ENCODE measurements at regions not wholly inside any gene's neighbourhood (a gene's known extent, or its start where the extent isn't known, plus 50 kb on each side); places are given as distances from the start of the nearest gene placed in this dataset.

- intact Hi-C loops (cut with DNase I) = no loop called here
- TF ChIP-seq EP300 (IDR thresholded peaks at IDR 0.05) (no peak), CTCF (IDR thresholded peaks at IDR 0.05) (no peak), POLR2A (IDR thresholded peaks at IDR 0.05) (no peak)
- no peaks in the 10 kb centered on the region for H3K9me3 ChIP-seq
Measured at GRCh38 chr2:82143343-82143742, 1838.8 kb upstream of the LRRTM1 start.

GRCh38 chr2:82139979-82140611 is 1835.5 kb upstream of the LRRTM1 start:
- H3K27me3 ChIP-seq = no peaks in the 10 kb centered on the region
- no peaks in the 10 kb centered on the region for H3K4me1 ChIP-seq (ENCODE audit: insufficient read depth)
- intact Hi-C loops (cut with DNase I) = no loop called here
- TF ChIP-seq EP300 (IDR thresholded peaks at IDR 0.05) (no peak), POLR2A (IDR thresholded peaks at IDR 0.05) (no peak), CTCF (IDR thresholded peaks at IDR 0.05) (no peak)
- H3K9me3 ChIP-seq = no peaks in the 10 kb centered on the region
- DNase-seq = no peak
- H3K4me3 ChIP-seq = no peak overlapping the region
- WGBS, 3 donors = 78 to 84% (median 80%) methylated on average over 5 of the region's 5 CpGs
- H3K36me3 ChIP-seq = no peaks in the 10 kb centered on the region
- H3K27ac ChIP-seq = no peak overlapping the region

More at GRCh38 chr2:82143343-82143742, 1838.8 kb upstream of the LRRTM1 start:
- no peak overlapping the region for H3K27ac ChIP-seq
- no peak for DNase-seq
- no peaks in the 10 kb centered on the region for H3K36me3 ChIP-seq
- H3K27me3 ChIP-seq = no peaks in the 10 kb centered on the region
- H3K4me3 ChIP-seq = no peak overlapping the region
- H3K4me1 ChIP-seq (ENCODE audit: insufficient read depth) = no peaks in the 10 kb centered on the region

- no peaks in the 10 kb centered on the region for H3K36me3 ChIP-seq
- H3K27ac ChIP-seq = no peak overlapping the region
- H3K4me3 ChIP-seq = no peak overlapping the region
- H3K4me1 ChIP-seq (ENCODE audit: insufficient read depth) = no peaks in the 10 kb centered on the region
- H3K27me3 ChIP-seq = no peaks in the 10 kb centered on the region
- DNase-seq = no peak
- intact Hi-C loops (cut with DNase I) = no loop called here
- 83 to 87% (median 84%) methylated on average over 8 of the region's 8 CpGs for WGBS, 3 donors
- no peaks in the 10 kb centered on the region for H3K9me3 ChIP-seq
- TF ChIP-seq EP300 (IDR thresholded peaks at IDR 0.05) (no peak), CTCF (IDR thresholded peaks at IDR 0.05) (no peak), POLR2A (IDR thresholded peaks at IDR 0.05) (no peak)
Measured at GRCh38 chr2:82137441-82137840, 1832.9 kb upstream of the LRRTM1 start.

- Histone ChIP-seq H3K4me3 (no peak overlapping the region), H3K4me1 (ENCODE audit: insufficient read depth) (no peaks in the 10 kb centered on the region), H3K27ac (no peak overlapping the region), H3K9me3 (no peaks in the 10 kb centered on the region), H3K36me3 (no peaks in the 10 kb centered on the region), H3K27me3 (no peaks in the 10 kb centered on the region)
- TF ChIP-seq EP300 (IDR thresholded peaks at IDR 0.05) = no peak
- TF ChIP-seq POLR2A (IDR thresholded peaks at IDR 0.05) = no peak
- no peak for TF ChIP-seq CTCF (IDR thresholded peaks at IDR 0.05)
- intact Hi-C loops (cut with DNase I) = no loop called here
- 66 to 72% (median 71%) methylated on average over 3 of the region's 3 CpGs for WGBS, 3 donors
- DNase-seq = no peak
Measured at GRCh38 chr2:82128051-82128450, 1823.5 kb upstream of the LRRTM1 start.

Measured in ovary (tissue), 7 donors.